Breast epithelium (tissue), 4 donors: ENCODE measurements at regions not wholly inside any gene's neighbourhood (a gene's known extent, or its start where the extent isn't known, plus 50 kb on each side); places are given as distances from the start of the nearest gene placed in this dataset.

Experiments used
- DNase-seq, 2 donors: peaks; one replicate each; pipeline ENCODE4 v3.0.0-alpha.2; 2019; ENCODE audit warnings: low spot score in 2 of 2
- H3K27ac ChIP-seq, 2 donors: fragments of 200-600 bp; sonication (generic) in 1 of 2; one replicate each; pipeline ENCODE4 v1.5.1; 2016 to 2019; ENCODE audit warnings: mild to moderate bottlenecking in 1 of 2
- H3K27me3 ChIP-seq, 2 donors: fragments of 200-600 bp; sonication (generic) in 1 of 2; one replicate each; pipeline versions ENCODE4 v1.5.1 to v1.6.0; 2017 to 2019; ENCODE audit warnings: control low read depth in 1 of 2, mild to moderate bottlenecking in 1 of 2
- H3K36me3 ChIP-seq: fragments of 200-600 bp; one replicate; pipeline ENCODE4 v1.5.1; 2019
- H3K4me1 ChIP-seq, 2 donors: fragments of 200-600 bp; sonication (generic); one replicate each; pipeline ENCODE4 v1.5.1; 2016 to 2019; ENCODE audit warnings: control low read depth in 1 of 2
- H3K4me3 ChIP-seq, 3 donors: fragments of 200-600 bp; sonication (generic); 1 replicate in 2 of 3; 2 replicates in 1 of 3; pipeline ENCODE4 v1.5.1; 2016 to 2019; ENCODE audit warnings: mild to moderate bottlenecking in 3 of 3, moderate library complexity in 2 of 3
- H3K9me3 ChIP-seq, 2 donors: fragments of 200-600 bp; sonication (generic) in 1 of 2; one replicate each; pipeline ENCODE4 v1.5.1; 2016 to 2019; ENCODE audit warnings: control low read depth in 1 of 2
- CTCF ChIP-seq, 3 donors: fragments of 450-650 bp; IDR thresholded peaks; one replicate each; pipeline ENCODE4 v1.5.1; 2016 to 2017; ENCODE audit warnings: antibody characterized with exemption in 3 of 3, mild to moderate bottlenecking in 3 of 3, moderate library complexity in 3 of 3
- POLR2A ChIP-seq: fragments of 450-650 bp; IDR thresholded peaks from one replicate; pipeline ENCODE4 v1.6.1; 2016; ENCODE audit warnings: antibody characterized with exemption, mild to moderate bottlenecking, moderate library complexity
- POLR2AphosphoS5 ChIP-seq, 3 donors: sonication (generic); formaldehyde crosslinking; IDR thresholded peaks; one replicate each; pipeline ENCODE4 v1.6.1; 2017; ENCODE audit warnings: antibody characterized with exemption in 3 of 3
- intact Hi-C: fragments of 100-400 bp; cut with DNase I; formaldehyde crosslinking; loops from one replicate; pipeline ENCODE4 v1.15.1; 2023; ENCODE audit warnings: low total_unique reads

GRCh38 chr9:120177121-120177520 lies 402.8 kb downstream of the CDK5RAP2 start:
- intact Hi-C loops, result no loop called here
- no peak for TF ChIP-seq POLR2A
- no peak for TF ChIP-seq POLR2AphosphoS5 (IDR thresholded peaks at IDR 0.05)
- TF ChIP-seq CTCF (IDR thresholded peaks at IDR 0.05), result no peak
- Histone ChIP-seq H3K27me3 (no peaks in the 10 kb centered on the region), H3K27ac (no peak overlapping the region), H3K36me3 (no peaks in the 10 kb centered on the region), H3K4me3 (no peak overlapping the region), H3K9me3 (peaks cover 0 to 8% of the 10 kb centered on the region in 2 donors), H3K4me1 (no peaks in the 10 kb centered on the region)
- no peak for DNase-seq

GRCh38 chr9:120175031-120175430 lies 404.9 kb downstream of the CDK5RAP2 start:
- H3K4me1 ChIP-seq, result no peaks in the 10 kb centered on the region
- TF ChIP-seq CTCF (IDR thresholded peaks at IDR 0.05) (no peak), POLR2AphosphoS5 (IDR thresholded peaks at IDR 0.05) (no peak), POLR2A (no peak)
- peaks cover 0 to 8% of the 10 kb centered on the region in 2 donors for H3K9me3 ChIP-seq
- no peak overlapping the region for H3K27ac ChIP-seq
- intact Hi-C loops, result no loop called here
- H3K4me3 ChIP-seq, result no peak overlapping the region
- H3K36me3 ChIP-seq, result no peaks in the 10 kb centered on the region
- H3K27me3 ChIP-seq, result no peaks in the 10 kb centered on the region
- no peak for DNase-seq

GRCh38 chr9:120161776-120162175 lies 418.2 kb downstream of the CDK5RAP2 start:
- no peak overlapping the region for H3K27ac ChIP-seq
- H3K36me3 ChIP-seq, result no peaks in the 10 kb centered on the region
- DNase-seq, result no peak
- H3K4me1 ChIP-seq, result no peaks in the 10 kb centered on the region
- no peaks in the 10 kb centered on the region for H3K27me3 ChIP-seq
- intact Hi-C loops, result no loop called here
- TF ChIP-seq POLR2AphosphoS5 (IDR thresholded peaks at IDR 0.05) (no peak), CTCF (IDR thresholded peaks at IDR 0.05) (no peak), POLR2A (no peak)
- H3K9me3 ChIP-seq, result no peaks in the 10 kb centered on the region
- no peak overlapping the region for H3K4me3 ChIP-seq

- Histone ChIP-seq H3K9me3 (no peaks in the 10 kb centered on the region), H3K27me3 (no peaks in the 10 kb centered on the region), H3K4me1 (no peaks in the 10 kb centered on the region), H3K27ac (no peak overlapping the region), H3K4me3 (no peak overlapping the region), H3K36me3 (no peaks in the 10 kb centered on the region)
- no peak for DNase-seq
- intact Hi-C loops, result no loop called here
- TF ChIP-seq POLR2AphosphoS5 (IDR thresholded peaks at IDR 0.05) (no peak), CTCF (IDR thresholded peaks at IDR 0.05) (no peak), POLR2A (no peak)
Measured at GRCh38 chr9:120158221-120158620, 421.7 kb downstream of the CDK5RAP2 start.

GRCh38 chr9:120156376-120156775 lies 423.6 kb downstream of the CDK5RAP2 start:
- Histone ChIP-seq H3K9me3 (no peaks in the 10 kb centered on the region), H3K27me3 (no peaks in the 10 kb centered on the region), H3K27ac (no peak overlapping the region), H3K4me1 (no peaks in the 10 kb centered on the region), H3K4me3 (no peak overlapping the region), H3K36me3 (no peaks in the 10 kb centered on the region)
- TF ChIP-seq POLR2AphosphoS5 (IDR thresholded peaks at IDR 0.05), result no peak
- TF ChIP-seq CTCF (IDR thresholded peaks at IDR 0.05), result no peak
- no peak for TF ChIP-seq POLR2A
- intact Hi-C loops, result no loop called here
- DNase-seq, result no peak
